ENCODE measurements at regions not wholly inside any gene's neighbourhood (a gene's known extent, or its start where the extent isn't known, plus 50 kb on each side); places are given as distances from the start of the nearest gene placed in this dataset.

- TF ChIP-seq MAZ (IDR thresholded peaks at IDR 0.05; ENCODE audit: borderline replicate concordance, low read depth, low read length): no peak
- TF ChIP-seq CTCF (conservative IDR thresholded peaks at IDR 0.05; ENCODE audit: low read depth, low read length): no peak
- TF ChIP-seq POLR2A (IDR thresholded peaks at IDR 0.05; ENCODE audit: low read depth, low read length): no peak
- no peak for TF ChIP-seq ELK1 (IDR thresholded peaks at IDR 0.05; ENCODE audit: borderline replicate concordance, low read depth, low read length)
- TF ChIP-seq FOS (IDR thresholded peaks at IDR 0.05; ENCODE audit: low read depth, low read length): no peak
- TF ChIP-seq RFX5 (IDR thresholded peaks at IDR 0.05; ENCODE audit: low read depth, low read length): no peak
- no peak for TF ChIP-seq RAD21 (IDR thresholded peaks at IDR 0.05; ENCODE audit: low read length)
These were observed 150.1 kb upstream of the NTRK2 start for GRCh38 chr9:84519413-84519812.

Measured in IMR-90 (cell line).